NCI-H2081 treated with DMSO at 0.1 percent for 48 hours (cell line): ENCODE measurements at regions not wholly inside any gene's neighbourhood (a gene's known extent, or its start where the extent isn't known, plus 50 kb on each side); places are given as distances from the start of the nearest gene placed in this dataset.
"Not testable (repeated sequence)": the region's sequence is repeated elsewhere in the genome, so short reads cannot be mapped to it uniquely, and the experiment has no call there.

ENCODE experiments used
- DNase-seq: peaks from one replicate; lab custom pipeline; 2025; lab: John Stamatoyannopoulos, UW

GRCh38 chr3:38966811-38967692 is 84.7 kb downstream of the SCN11A start:
- DNase-seq, result no peak

- DNase-seq, result no peak
Measured at GRCh38 chr3:38964646-38965045, 87.1 kb downstream of the SCN11A start.

DNA sequence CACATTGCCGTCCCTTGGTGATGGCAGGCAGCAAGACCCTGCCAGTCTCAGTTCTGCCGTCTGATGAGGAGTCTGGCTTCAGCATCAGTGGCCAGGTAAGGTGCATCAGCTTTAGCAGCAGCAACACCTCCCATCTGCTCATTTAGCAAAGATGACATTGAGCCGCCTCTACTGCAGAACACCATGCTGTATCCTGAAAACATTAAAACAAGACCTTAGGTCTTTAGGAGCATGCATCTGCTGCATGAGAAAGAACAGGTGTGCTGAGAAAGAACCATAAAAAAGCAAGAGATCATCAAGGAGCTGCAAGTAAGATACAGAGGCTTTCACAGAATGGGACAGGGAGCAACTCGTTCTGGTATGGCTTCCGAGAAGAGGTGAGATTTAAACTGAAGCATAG is 87.5 kb downstream of the SCN11A start:
- DNase-seq, result no peak

DNA sequence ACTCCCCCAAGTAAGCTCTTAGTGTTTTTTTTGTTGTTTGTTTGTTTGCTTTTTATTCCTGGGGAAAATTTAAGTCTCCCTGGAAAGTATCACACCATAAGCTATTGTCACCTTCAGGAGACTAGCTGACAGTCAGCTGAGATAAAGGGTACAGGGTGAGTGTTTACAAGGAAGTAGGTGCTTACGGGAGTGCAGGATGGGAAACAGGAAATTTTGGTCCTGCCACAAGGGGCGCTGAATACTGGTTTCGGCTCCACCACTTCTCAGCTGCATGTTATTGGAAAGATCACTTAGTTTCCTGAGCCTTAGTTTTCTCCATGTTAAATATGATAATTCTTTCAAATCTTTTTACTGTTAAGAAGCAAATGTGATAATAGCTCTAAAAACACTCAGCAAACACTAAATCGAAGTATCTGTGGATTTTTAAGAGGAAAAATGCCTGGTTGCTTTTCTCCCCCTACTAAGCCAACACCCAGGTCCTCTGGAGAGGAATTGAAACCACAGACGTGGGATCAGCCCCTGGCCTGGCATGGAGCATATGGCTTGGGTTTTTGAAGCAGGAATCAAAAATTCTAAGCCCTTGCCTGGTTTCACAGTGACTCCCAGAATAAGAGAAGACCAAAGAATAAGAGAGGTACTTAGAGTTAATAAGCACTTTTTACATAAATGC is 90.7 kb downstream of the SCN11A start:
- DNase-seq, result peak; percentile 36

DNA sequence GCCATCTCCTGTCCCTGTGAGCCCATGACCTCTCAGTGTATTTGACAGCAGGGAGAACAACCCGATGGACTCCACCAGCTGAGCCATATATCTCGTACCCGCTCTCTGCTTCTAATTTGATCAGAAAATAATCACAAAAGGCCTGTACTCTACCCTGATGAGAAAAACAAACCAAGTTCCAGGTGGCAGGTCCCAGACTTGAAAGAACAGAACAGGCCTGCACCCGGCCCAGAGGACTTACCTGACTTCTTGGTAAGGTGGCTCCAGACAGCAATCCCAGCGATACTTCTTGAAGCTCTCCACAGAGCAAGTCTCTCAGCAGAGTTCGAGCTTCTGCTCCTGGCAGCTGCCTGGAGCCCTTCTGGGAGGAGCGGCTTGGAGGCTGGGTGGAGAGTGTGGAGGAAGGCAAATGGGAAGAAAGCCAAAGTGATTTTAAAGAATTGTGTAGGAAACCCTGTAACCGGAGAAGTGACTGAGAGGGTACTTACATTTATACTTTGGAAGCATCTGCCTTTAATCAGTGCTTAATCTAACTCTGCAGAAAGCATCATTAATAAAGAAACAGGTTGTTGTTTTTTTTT is 91.6 kb downstream of the SCN11A start:
- no peak for DNase-seq

- no peak for DNase-seq
Measured at GRCh38 chr3:38958026-38958720, 93.6 kb downstream of the SCN11A start.

- no peak for DNase-seq
Measured at GRCh38 chr3:38957296-38957695, 94.4 kb downstream of the SCN11A start.

DNA sequence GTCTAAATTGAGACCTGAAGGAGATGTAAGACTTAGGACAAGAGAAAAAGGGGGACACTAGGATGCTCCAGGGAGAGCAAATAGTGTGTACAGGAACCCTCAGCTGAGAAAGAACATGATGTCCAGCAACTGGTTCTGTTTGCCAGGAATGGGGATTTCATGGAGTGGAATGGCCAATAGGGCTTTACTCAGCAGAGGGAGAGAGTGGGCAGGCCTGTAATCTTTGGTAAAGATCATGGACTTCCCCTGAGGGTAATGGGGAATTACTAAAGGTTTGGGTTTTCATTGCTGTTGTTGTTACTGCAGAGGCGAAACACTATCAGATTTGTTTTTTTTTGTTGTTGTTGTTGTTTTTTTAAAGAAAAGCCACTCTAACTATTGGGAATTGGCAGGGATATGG is 99.0 kb downstream of the SCN11A start:
- no peak for DNase-seq

GRCh38 chr3:38951167-38951566 is 100.6 kb downstream of the SCN11A start:
- not testable (repeated sequence) for DNase-seq

DNA sequence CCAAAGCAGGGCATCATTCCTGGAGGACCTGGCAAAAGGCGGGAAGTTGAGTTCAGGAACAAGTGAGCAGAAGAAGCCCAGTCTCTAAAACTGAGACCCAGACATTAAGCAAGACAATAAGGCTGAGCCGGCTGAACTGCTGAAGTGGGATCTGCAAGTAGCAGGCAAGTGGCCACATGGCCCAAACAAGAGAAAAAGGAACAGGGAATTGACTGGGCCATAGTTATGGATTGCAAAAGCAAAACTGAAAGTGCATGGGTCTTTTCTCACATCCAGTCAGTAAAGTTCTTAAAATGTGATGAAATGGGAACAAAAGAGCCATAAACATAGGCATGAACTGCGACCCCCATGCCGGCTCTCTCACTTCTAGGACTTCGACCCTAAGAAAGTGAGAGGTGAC is 101.2 kb downstream of the SCN11A start:
- DNase-seq, result no peak

- DNase-seq, result no peak
Measured at GRCh38 chr3:38949994-38950393, 101.8 kb downstream of the SCN11A start.

- no peak for DNase-seq
Measured at GRCh38 chr3:38940394-38940793, 111.3 kb downstream of the SCN11A start.

DNA sequence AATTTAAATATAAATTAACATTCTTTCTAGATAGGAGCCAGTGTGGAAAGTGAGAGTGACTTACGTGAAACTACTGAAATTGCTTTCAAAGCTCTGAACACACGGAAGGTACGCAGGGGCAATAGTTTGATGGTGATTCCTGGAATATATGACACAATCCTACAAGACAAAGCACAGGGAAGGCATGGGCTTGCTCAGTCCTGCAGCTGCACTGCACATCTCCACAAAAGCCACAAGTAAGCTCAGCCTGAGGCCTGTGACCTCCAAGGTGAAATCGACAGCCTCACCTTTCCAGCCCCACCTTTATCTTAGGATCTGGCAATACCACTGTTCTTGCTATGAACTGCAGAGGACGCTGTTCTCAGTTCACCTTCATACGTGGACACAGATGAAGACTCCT is 109.3 kb upstream of the SCN10A start:
- DNase-seq, result no peak

- no peak for DNase-seq
Measured at GRCh38 chr3:38916706-38917105, 100.7 kb upstream of the SCN10A start.

GRCh38 chr3:38907426-38907825 is 91.4 kb upstream of the SCN10A start:
- DNase-seq, result no peak

DNA sequence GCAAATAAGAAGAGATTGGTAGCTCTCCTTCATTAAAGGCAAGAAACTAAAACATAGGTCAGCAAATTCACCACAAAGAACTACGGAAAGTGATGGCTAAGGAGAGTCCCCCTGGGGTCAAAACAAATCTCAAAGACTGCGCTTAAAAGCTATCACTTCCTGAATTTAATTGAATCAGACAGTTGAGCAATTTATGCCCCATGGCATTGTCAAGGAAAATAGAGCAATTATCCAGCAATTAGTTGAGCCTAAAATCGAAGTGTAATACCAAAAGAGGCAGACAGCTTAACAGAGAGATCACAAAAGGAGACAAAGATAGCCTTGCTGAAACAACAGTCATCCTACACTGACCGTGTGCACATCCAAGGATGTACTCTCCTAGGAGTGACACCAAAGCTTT is 74.4 kb upstream of the SCN10A start:
- DNase-seq, result no peak

- DNase-seq, result no peak
Measured at GRCh38 chr3:38878646-38879045, 62.6 kb upstream of the SCN10A start.
